Liver (tissue), 8 donors: ENCODE measurements at regions not wholly inside any gene's neighbourhood (a gene's known extent, or its start where the extent isn't known, plus 50 kb on each side); places are given as distances from the start of the nearest gene placed in this dataset.

Experiments
- DNase-seq: peaks from one replicate; pipeline ENCODE4 v3.0.0-alpha.2; 2017; ENCODE audit warnings: low spot score
- H3K27ac ChIP-seq, 2 donors: one replicate each; pipeline ENCODE4 v1.7.0; 2013; ENCODE audit warnings: inconsistent platforms in 2 of 2, low read length in 2 of 2, control low read depth in 1 of 2, low read depth in 1 of 2, mild to moderate bottlenecking in 1 of 2
- H3K27me3 ChIP-seq, 4 donors: one replicate each; pipeline versions ENCODE4 v1.6.1 to v1.7.0; 2013; ENCODE audit warnings: low read length in 3 of 4, inconsistent platforms in 1 of 4, mild to moderate bottlenecking in 1 of 4, moderate library complexity in 1 of 4; ENCODE audit not compliant: control insufficient read depth in 4 of 4, insufficient read depth in 4 of 4
- H3K36me3 ChIP-seq, 4 donors: one replicate each; pipeline versions ENCODE4 v1.6.1 to v1.7.0; 2013; ENCODE audit warnings: low read length in 3 of 4, mild to moderate bottlenecking in 3 of 4, low read depth in 1 of 4, moderate library complexity in 1 of 4; ENCODE audit not compliant: control insufficient read depth in 4 of 4, insufficient read depth in 3 of 4
- H3K4me1 ChIP-seq, 4 donors: one replicate each; pipeline versions ENCODE4 v1.6.1 to v1.7.0; 2013; ENCODE audit warnings: low read length in 3 of 4, mild to moderate bottlenecking in 3 of 4, moderate library complexity in 1 of 4; ENCODE audit not compliant: control insufficient read depth in 4 of 4, insufficient read depth in 4 of 4
- H3K4me3 ChIP-seq, 3 donors: one replicate each; pipeline versions ENCODE4 v1.6.1 to v1.7.0; 2013; ENCODE audit warnings: low read length in 3 of 3, control low read depth in 1 of 3, low read depth in 1 of 3, mild to moderate bottlenecking in 1 of 3
- H3K9ac ChIP-seq, 2 donors: one replicate each; pipeline ENCODE4 v1.7.0; 2013; ENCODE audit warnings: low read length in 2 of 2, mild to moderate bottlenecking in 2 of 2, moderate library complexity in 2 of 2, control low read depth in 1 of 2, low read depth in 1 of 2
- H3K9me3 ChIP-seq, 4 donors: one replicate each; pipeline versions ENCODE4 v1.6.1 to v1.7.0; 2013; ENCODE audit warnings: low read length in 3 of 4; ENCODE audit not compliant: control insufficient read depth in 4 of 4
- ATF3 ChIP-seq: IDR thresholded peaks from 2 replicates; pipeline ENCODE4 v1.6.1; 2016; ENCODE audit warnings: antibody characterized with exemption
- EGR1 ChIP-seq, 2 donors: IDR thresholded peaks; 2 replicates each; pipeline ENCODE4 v1.6.1; 2016 to 2018; ENCODE audit warnings: antibody characterized with exemption in 2 of 2, low read depth in 2 of 2
- FOXA1 ChIP-seq: IDR thresholded peaks from 2 replicates; pipeline ENCODE4 v1.6.1; 2016; ENCODE audit warnings: antibody characterized with exemption
- FOXA2 ChIP-seq: IDR thresholded peaks from 2 replicates; pipeline ENCODE4 v1.6.1; 2016; ENCODE audit warnings: antibody characterized with exemption
- GABPA ChIP-seq, 2 donors: IDR thresholded peaks in 1 of 2; conservative IDR thresholded peaks in 1 of 2; 2 replicates each; pipeline ENCODE4 v1.6.1; 2016; ENCODE audit warnings: antibody characterized with exemption in 2 of 2, mild to moderate bottlenecking in 1 of 2, moderate library complexity in 1 of 2
- HNF4A ChIP-seq, 2 donors: conservative IDR thresholded peaks; 2 replicates each; pipeline ENCODE4 v1.6.1; 2016; ENCODE audit warnings: antibody characterized with exemption in 2 of 2, mild to moderate bottlenecking in 2 of 2
- HNF4G ChIP-seq: IDR thresholded peaks from 2 replicates; pipeline ENCODE4 v1.6.1; 2016; ENCODE audit warnings: antibody characterized with exemption
- JUND ChIP-seq, 2 donors: IDR thresholded peaks; 2 replicates each; pipeline ENCODE4 v1.6.1; 2016; ENCODE audit warnings: antibody characterized with exemption in 2 of 2
- NR2F2 ChIP-seq: IDR thresholded peaks from 2 replicates; pipeline ENCODE4 v1.6.1; 2016; ENCODE audit warnings: antibody characterized with exemption
- RAD21 ChIP-seq, 2 donors: IDR thresholded peaks; 2 replicates each; pipeline ENCODE4 v1.6.1; 2016; ENCODE audit warnings: antibody characterized with exemption in 2 of 2, mild to moderate bottlenecking in 2 of 2
- REST ChIP-seq: IDR thresholded peaks from 2 replicates; pipeline ENCODE4 v1.6.1; 2016; ENCODE audit warnings: antibody characterized with exemption, mild to moderate bottlenecking
- RXRA ChIP-seq, 2 donors: IDR thresholded peaks; 2 replicates each; pipeline ENCODE4 v1.6.1; 2017 to 2018; ENCODE audit warnings: antibody characterized with exemption in 2 of 2, mild to moderate bottlenecking in 1 of 2
- SP1 ChIP-seq: IDR thresholded peaks from 2 replicates; pipeline ENCODE4 v1.6.1; 2018; ENCODE audit warnings: antibody characterized with exemption, mild to moderate bottlenecking
- TAF1 ChIP-seq: conservative IDR thresholded peaks from 2 replicates; pipeline ENCODE4 v1.6.1; 2016; ENCODE audit warnings: antibody characterized with exemption, mild to moderate bottlenecking
- YY1 ChIP-seq: IDR thresholded peaks from 2 replicates; pipeline ENCODE4 v1.6.1; 2016; ENCODE audit warnings: antibody characterized with exemption, mild to moderate bottlenecking
- ZBTB33 ChIP-seq: IDR thresholded peaks from 2 replicates; pipeline ENCODE4 v1.6.1; 2016; ENCODE audit warnings: antibody characterized with exemption
- WGBS: extraction: QIAGEN DNeasy Blood & Tissue Kit; methylation state at CpG from one replicate; pipeline ENCODE4 v1.1.7; 2013; 5-methylcytosine and 5-hydroxymethylcytosine counted together
- TF ChIP-seq, protein P1 (sequence below): IDR thresholded peaks from 2 replicates; pipeline ENCODE4 v1.6.1; 2016; ENCODE audit warnings: antibody characterized with exemption
- TF ChIP-seq, protein P2 (sequence below): fragments of 150-350 bp; IDR thresholded peaks from 2 replicates; pipeline ENCODE4 v1.5.1; 2017; ENCODE audit warnings: improper control_type of control experiment, low read depth, low read length; ENCODE audit not compliant: missing input control
- donor health status: healthy.
- donor health status: healthy.
- donor health status: healthy.
- donor health status: healthy.
- donor health status: healthy.

GRCh38 chr2:63741884-63742579 is 99.7 kb upstream of the UGP2 start:
- DNase-seq: no peak
- H3K27me3 ChIP-seq: no peaks in the 10 kb centered on the region

More at GRCh38 chr2:63741884-63742579, 99.7 kb upstream of the UGP2 start:
- WGBS: 63% methylated on average over 3 of the region's 3 CpGs
- H3K36me3 ChIP-seq: no peaks in the 10 kb centered on the region
- H3K9ac ChIP-seq: no peak overlapping the region
- no peak for TF ChIP-seq HNF4A (conservative IDR thresholded peaks at IDR 0.05)
- TF ChIP-seq JUND (IDR thresholded peaks at IDR 0.05): no peak
- TF ChIP-seq FOXA2: no peak
- no peak for TF ChIP-seq HNF4G
- TF ChIP-seq YY1: no peak
- TF ChIP-seq, protein P1, sequence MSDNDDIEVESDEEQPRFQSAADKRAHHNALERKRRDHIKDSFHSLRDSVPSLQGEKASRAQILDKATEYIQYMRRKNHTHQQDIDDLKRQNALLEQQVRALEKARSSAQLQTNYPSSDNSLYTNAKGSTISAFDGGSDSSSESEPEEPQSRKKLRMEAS: no peak
- no peak for TF ChIP-seq GABPA (IDR thresholded peaks at IDR 0.05 in 1 of 2, conservative IDR thresholded peaks at IDR 0.05 in 1 of 2)
- no peak for TF ChIP-seq ZBTB33
- TF ChIP-seq REST: no peak
- no peak for TF ChIP-seq FOXA1
- TF ChIP-seq TAF1: no peak
- no peak for TF ChIP-seq RXRA (IDR thresholded peaks at IDR 0.05)
- TF ChIP-seq, protein P2, sequence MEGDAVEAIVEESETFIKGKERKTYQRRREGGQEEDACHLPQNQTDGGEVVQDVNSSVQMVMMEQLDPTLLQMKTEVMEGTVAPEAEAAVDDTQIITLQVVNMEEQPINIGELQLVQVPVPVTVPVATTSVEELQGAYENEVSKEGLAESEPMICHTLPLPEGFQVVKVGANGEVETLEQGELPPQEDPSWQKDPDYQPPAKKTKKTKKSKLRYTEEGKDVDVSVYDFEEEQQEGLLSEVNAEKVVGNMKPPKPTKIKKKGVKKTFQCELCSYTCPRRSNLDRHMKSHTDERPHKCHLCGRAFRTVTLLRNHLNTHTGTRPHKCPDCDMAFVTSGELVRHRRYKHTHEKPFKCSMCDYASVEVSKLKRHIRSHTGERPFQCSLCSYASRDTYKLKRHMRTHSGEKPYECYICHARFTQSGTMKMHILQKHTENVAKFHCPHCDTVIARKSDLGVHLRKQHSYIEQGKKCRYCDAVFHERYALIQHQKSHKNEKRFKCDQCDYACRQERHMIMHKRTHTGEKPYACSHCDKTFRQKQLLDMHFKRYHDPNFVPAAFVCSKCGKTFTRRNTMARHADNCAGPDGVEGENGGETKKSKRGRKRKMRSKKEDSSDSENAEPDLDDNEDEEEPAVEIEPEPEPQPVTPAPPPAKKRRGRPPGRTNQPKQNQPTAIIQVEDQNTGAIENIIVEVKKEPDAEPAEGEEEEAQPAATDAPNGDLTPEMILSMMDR: no peak
- TF ChIP-seq NR2F2: no peak
- TF ChIP-seq ATF3: no peak
- no peak for TF ChIP-seq RAD21 (IDR thresholded peaks at IDR 0.05)
- TF ChIP-seq EGR1 (IDR thresholded peaks at IDR 0.05; ENCODE audit: low read depth in 2 of 2): no peak
- no peak for TF ChIP-seq SP1
- H3K9me3 ChIP-seq: peaks cover 0 to 1% (median 0%) of the 10 kb centered on the region in 4 donors
- no peak overlapping the region for H3K4me3 ChIP-seq
- H3K27ac ChIP-seq: no peak overlapping the region
- H3K4me1 ChIP-seq: peaks cover 7 to 27% (median 18%) of the 10 kb centered on the region in 4 donors
